Ovary (tissue), 3 donors: ENCODE measurements at regions not wholly inside any gene's neighbourhood (a gene's known extent, or its start where the extent isn't known, plus 50 kb on each side); places are given as distances from the start of the nearest gene placed in this dataset.

Experiments used
- CTCF ChIP-seq, 3 donors: fragments of 450-650 bp in 2 of 3; fragments of 200-600 bp in 1 of 3; IDR thresholded peaks; one replicate each; pipeline versions ENCODE4 v1.5.1 to v1.8.0; 2016 to 2022; ENCODE audit warnings: antibody characterized with exemption in 3 of 3, mild to moderate bottlenecking in 1 of 3
- POLR2A ChIP-seq: fragments of 450-650 bp; IDR thresholded peaks from one replicate; pipeline ENCODE4 v1.6.1; 2017; ENCODE audit warnings: antibody characterized with exemption, mild to moderate bottlenecking, moderate library complexity
- donor health status: DM: no; HTN: no; CAD: no.

- TF ChIP-seq CTCF (IDR thresholded peaks at IDR 0.05) (no peak), POLR2A (no peak)
These were observed 91.7 kb upstream of the FRMD4A start for GRCh38 chr10:14422431-14422830.
